ENCODE measurements at regions not wholly inside any gene's neighbourhood (a gene's known extent, or its start where the extent isn't known, plus 50 kb on each side); places are given as distances from the start of the nearest gene placed in this dataset.

- TF ChIP-seq ISL1 (CRISPR knock-in tag; IDR thresholded peaks at IDR 0.05) = 0 out of 2 replicates have a peak, but pooled peaks have one; percentile 8
- no peak for TF ChIP-seq ZFP3 (CRISPR knock-in tag; IDR thresholded peaks at IDR 0.05)
- TF ChIP-seq TCF4 (CRISPR knock-in tag; IDR thresholded peaks at IDR 0.05; ENCODE audit: borderline replicate concordance) = no peak
- no peak for TF ChIP-seq RARB (CRISPR knock-in tag; IDR thresholded peaks at IDR 0.05)
These were observed 242.0 kb downstream of the AUH start for GRCh38 chr9:91119679-91120078.
